ENCODE measurements at regions not wholly inside any gene's neighbourhood (a gene's known extent, or its start where the extent isn't known, plus 50 kb on each side); places are given as distances from the start of the nearest gene placed in this dataset.

GRCh38 chr2:56889738-56890137 lies 705.9 kb downstream of the CCDC85A start:
- no peak for TF ChIP-seq CTCF (IDR thresholded peaks at IDR 0.05)
- no peak for TF ChIP-seq EZH2 (IDR thresholded peaks at IDR 0.05)
